Spinal cord (tissue), 9 donors: ENCODE measurements at regions not wholly inside any gene's neighbourhood (a gene's known extent, or its start where the extent isn't known, plus 50 kb on each side); places are given as distances from the start of the nearest gene placed in this dataset.
A peak's percentile ranks its signal among the peaks of the same experiment; 100 is the strongest.

Experiments
- DNase-seq, 6 donors: peaks; one replicate each; pipeline versions ENCODE4 v3.0.0 to v3.0.0-alpha.2; 2013 to 2015; ENCODE audit warnings: low spot score in 6 of 6, low read depth in 4 of 6
- H3K27ac ChIP-seq: one replicate; pipeline ENCODE4 v1.5.1; 2013; ENCODE audit warnings: low read depth, low read length, control low read depth
- H3K27me3 ChIP-seq: one replicate; pipeline ENCODE4 v1.6.1; 2013; ENCODE audit warnings: low read length; ENCODE audit not compliant: control insufficient read depth, insufficient read depth
- H3K36me3 ChIP-seq: one replicate; pipeline ENCODE4 v1.6.1; 2013; ENCODE audit warnings: low read length; ENCODE audit not compliant: control insufficient read depth, insufficient read depth
- H3K4me1 ChIP-seq: one replicate; pipeline ENCODE4 v1.6.1; 2013; ENCODE audit warnings: low read length; ENCODE audit not compliant: control insufficient read depth, insufficient read depth
- H3K4me3 ChIP-seq: one replicate; pipeline ENCODE4 v1.5.1; 2013; ENCODE audit warnings: low read depth, low read length, control low read depth
- H3K9me3 ChIP-seq: one replicate; pipeline ENCODE4 v1.6.1; 2013; ENCODE audit warnings: low read length; ENCODE audit not compliant: control insufficient read depth, insufficient read depth
- WGBS: methylation state at CpG from one replicate; pipeline ENCODE4 v1.1.5; 2013; ENCODE audit warnings: missing lambda C conversion rate; ENCODE audit not compliant: insufficient coverage; 5-methylcytosine and 5-hydroxymethylcytosine counted together
- donor health status: healthy.

DNA sequence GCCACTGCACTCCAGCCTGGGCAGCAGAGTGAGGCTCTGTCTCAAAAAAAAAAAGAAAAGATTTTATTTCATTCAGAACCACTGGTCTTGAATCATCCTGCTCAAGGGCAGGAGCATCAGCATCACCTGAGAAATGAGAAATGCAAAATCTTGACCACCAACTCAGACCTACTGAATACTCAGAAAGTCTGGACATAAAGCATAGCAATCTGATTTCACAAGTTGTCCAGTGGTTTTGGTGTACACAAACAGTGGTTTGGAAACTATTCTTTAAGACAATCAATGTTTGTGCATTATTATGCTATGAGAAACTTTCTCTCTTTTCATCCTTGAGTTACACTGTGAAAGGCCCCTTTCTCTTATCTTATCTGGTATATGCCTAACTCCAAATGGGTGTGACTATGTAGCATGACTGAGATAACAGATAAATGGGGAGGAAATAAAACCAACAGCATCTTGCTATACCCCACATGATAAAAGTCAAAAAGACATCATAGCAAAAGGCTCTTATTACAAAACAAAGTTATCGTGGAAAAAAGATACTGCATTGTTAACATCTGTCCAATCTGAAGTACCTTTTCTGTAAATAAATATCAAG lies 174.2 kb upstream of the STT3B start:
- Histone ChIP-seq H3K4me3 (no peak overlapping the region), H3K27me3 (no peaks in the 10 kb centered on the region), H3K27ac (no peak overlapping the region), H3K36me3 (no peaks in the 10 kb centered on the region), H3K4me1 (no peaks in the 10 kb centered on the region), H3K9me3 (no peaks in the 10 kb centered on the region)
- no CpG with 5 or more reads among the region's 1 CpG for WGBS
- no peak for DNase-seq

DNA sequence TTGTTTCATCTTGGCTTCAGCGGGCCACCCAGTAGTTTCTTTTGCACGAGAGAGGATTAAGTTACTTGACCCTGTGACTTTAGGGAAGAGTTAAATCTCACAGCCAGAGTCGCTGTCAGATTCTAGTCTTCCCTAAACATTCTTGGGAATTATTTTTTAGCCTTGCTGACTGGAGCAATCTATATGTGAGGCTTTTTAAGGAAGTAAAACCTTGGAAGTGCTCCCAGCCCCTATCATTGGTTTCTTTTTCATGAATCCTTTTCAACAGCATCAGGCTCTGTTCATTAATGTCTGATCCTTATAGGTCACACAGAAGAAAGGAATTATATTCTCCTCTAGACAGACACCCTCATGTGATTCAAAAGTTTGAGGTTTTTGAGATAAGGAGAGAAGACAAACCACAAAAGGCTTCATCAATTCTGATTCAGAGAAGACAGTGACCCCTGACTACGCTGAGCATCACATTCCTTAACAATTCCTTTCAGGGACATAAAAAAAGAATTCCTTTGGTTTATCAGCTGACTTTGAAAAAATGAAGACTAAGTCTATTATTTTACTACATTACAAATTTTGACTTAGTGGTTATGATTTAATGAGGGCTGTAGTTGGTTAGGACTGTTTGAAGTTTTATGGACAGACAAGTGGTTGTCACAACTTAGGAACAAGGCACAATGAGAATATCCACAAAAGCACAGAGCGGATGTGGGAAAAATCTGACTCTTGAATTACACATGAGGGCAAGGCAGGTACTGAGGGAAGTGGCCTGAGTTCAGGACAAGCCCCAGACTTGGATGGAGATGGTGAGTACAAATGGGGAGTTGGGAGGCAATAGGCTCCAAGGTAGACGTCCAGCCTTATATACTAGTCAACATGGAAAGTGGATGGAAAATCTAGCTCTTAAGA lies 171.1 kb upstream of the STT3B start:
- no peak for DNase-seq
- H3K27ac ChIP-seq, result no peak overlapping the region
- no peak overlapping the region for H3K4me3 ChIP-seq
- H3K27me3 ChIP-seq, result no peaks in the 10 kb centered on the region
- H3K36me3 ChIP-seq, result no peaks in the 10 kb centered on the region
- no peaks in the 10 kb centered on the region for H3K4me1 ChIP-seq
- no peaks in the 10 kb centered on the region for H3K9me3 ChIP-seq
- 100% methylated on average over 1 of the region's 6 CpGs for WGBS

DNA sequence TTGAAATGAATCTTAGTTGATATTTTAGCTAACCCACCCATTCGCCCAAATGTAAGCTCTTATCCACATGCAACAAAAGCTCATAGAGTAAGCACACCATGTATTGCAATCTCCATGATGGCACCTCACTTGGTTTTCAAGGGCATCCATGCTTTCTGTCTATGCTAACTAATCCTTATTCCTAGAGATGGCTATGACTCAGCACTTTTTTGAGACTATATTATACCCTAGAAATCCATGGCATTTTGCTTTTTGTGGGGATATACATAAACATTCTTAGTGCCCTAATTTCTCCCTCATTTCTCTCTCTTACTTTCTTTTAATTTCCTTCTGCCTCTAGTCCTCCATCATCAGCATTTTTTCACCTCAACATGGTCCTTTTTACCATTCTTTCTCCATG lies 168.5 kb upstream of the STT3B start:
- Histone ChIP-seq H3K9me3 (no peaks in the 10 kb centered on the region), H3K27ac (no peak overlapping the region), H3K4me3 (no peak overlapping the region), H3K4me1 (no peaks in the 10 kb centered on the region), H3K36me3 (no peaks in the 10 kb centered on the region), H3K27me3 (no peaks in the 10 kb centered on the region)
- no peak for DNase-seq
- 100% methylated on average over 1 of the region's 1 CpG for WGBS

DNA sequence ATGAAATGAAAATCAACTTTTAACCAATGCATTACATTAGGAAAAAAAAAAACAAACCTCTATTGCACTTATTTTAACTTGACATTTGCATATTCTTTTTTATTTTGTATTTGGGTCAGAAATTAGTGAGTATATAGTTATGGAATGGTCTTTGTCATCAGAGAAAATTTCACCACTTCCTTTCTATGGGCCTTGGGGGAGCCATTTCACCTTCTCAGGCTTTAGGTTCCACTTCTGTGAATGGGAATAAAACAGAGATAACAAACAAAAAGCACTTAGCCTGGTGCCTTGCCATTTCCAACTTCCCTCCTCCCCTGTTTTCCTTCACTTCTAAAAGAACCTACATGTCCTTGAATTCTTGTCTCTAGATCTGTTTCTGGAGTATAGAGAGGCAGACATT lies 168.0 kb upstream of the STT3B start:
- no peak for DNase-seq
- Histone ChIP-seq H3K36me3 (no peaks in the 10 kb centered on the region), H3K9me3 (no peaks in the 10 kb centered on the region), H3K4me1 (no peaks in the 10 kb centered on the region), H3K4me3 (no peak overlapping the region), H3K27me3 (no peaks in the 10 kb centered on the region), H3K27ac (no peak overlapping the region)

DNA sequence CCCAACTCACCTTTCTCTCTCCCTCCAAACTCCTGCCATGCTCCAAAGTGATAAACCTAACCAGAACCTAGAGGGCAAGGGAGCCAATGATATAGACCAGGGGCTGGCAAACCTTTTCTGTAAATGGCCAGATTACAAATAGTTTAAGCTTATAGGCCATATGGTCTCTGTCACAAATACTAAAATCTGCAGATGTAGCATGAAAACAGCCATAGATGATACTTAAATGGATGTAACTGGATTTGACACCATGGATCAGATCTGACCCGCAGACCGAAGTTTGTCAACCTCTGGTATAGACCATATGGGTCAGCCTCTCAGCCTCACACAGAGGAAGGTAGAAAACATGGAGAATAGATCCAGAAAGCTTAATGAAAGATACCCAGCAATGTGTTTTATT lies 165.2 kb upstream of the STT3B start:
- no CpG with 5 or more reads among the region's 2 CpGs for WGBS
- H3K36me3 ChIP-seq, result no peaks in the 10 kb centered on the region
- no peaks in the 10 kb centered on the region for H3K27me3 ChIP-seq
- H3K9me3 ChIP-seq, result no peaks in the 10 kb centered on the region
- no peak overlapping the region for H3K27ac ChIP-seq
- no peak for DNase-seq
- H3K4me1 ChIP-seq, result no peaks in the 10 kb centered on the region
- H3K4me3 ChIP-seq, result no peak overlapping the region

DNA sequence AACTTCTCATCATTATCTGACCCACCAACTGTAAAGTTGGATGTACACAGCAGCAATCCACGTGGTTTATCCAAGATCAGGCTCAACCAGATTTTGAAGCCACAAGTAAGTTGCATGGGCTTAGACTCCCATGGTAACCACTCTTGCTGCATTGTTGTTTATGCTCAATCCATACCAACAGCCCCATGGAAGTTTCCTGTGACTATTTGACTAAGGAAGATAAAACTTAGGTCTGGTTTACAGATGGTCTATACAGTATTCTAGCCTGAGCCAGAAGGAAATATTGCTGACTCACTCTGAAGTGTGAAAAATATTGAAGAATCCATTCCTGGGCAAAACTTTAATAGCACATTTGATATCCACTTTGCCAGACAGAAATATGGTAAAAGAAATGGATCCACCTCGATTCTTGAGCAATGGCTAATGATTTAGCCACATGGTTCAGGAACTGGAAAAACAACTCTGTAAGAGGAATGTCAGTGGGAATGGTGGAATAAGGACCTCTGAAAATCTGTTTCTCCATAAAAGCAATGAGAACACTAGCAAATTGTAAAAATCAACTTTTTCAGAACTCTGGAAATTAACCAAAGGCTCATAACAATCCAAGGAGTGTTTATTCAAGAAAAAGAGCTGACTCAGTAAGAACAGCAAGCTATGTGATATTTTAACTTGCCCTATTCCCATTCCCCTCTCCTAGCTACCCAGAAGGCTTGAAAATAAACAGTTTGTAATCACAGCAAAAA lies 162.9 kb upstream of the STT3B start:
- Histone ChIP-seq H3K4me3 (no peak overlapping the region), H3K36me3 (no peaks in the 10 kb centered on the region), H3K27me3 (no peaks in the 10 kb centered on the region), H3K4me1 (no peaks in the 10 kb centered on the region), H3K9me3 (no peaks in the 10 kb centered on the region), H3K27ac (no peak overlapping the region)
- 94% methylated on average over 2 of the region's 2 CpGs for WGBS
- DNase-seq, result peak in 1 of 6 donors; percentile 13

DNA sequence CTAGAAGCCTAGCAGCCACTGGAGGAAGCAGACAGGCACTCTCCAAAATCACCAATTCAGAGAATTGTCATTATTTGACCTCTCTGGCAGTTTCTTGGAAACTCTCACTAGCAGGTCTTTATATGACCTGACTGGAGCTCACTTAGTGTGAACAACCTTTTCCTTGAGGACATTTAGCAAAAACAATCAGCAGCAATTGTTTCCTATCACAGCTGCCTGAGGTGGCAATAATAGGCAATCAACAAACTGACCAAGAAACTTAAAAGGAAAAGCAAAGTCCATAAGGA lies 162.4 kb upstream of the STT3B start:
- Histone ChIP-seq H3K27ac (no peak overlapping the region), H3K4me1 (no peaks in the 10 kb centered on the region), H3K36me3 (no peaks in the 10 kb centered on the region), H3K4me3 (no peak overlapping the region), H3K27me3 (no peaks in the 10 kb centered on the region), H3K9me3 (no peaks in the 10 kb centered on the region)
- DNase-seq, result no peak

DNA sequence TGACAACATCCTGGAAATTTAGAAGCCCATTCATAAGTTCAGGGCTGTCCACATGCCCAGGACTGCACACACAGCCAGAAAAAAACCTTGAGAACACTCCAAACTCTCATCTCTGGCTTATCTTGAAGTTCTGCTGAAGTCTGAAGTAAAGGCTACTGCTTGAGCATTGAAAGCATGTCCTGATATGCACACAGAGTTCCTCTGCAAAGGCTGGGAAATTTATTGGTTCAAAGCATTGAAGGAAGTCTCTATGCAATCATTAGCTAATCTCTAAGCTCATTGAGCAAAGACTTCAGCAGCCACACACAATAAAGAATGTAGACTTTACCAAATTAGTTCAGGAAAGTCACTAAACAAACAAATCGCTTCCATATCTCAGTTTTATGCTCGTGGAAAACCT lies 162.0 kb upstream of the STT3B start:
- H3K4me1 ChIP-seq, result no peaks in the 10 kb centered on the region
- H3K27ac ChIP-seq, result no peak overlapping the region
- DNase-seq, result no peak
- no peaks in the 10 kb centered on the region for H3K9me3 ChIP-seq
- no peaks in the 10 kb centered on the region for H3K36me3 ChIP-seq
- WGBS, result no CpG with 5 or more reads among the region's 2 CpGs
- no peaks in the 10 kb centered on the region for H3K27me3 ChIP-seq
- H3K4me3 ChIP-seq, result no peak overlapping the region

DNA sequence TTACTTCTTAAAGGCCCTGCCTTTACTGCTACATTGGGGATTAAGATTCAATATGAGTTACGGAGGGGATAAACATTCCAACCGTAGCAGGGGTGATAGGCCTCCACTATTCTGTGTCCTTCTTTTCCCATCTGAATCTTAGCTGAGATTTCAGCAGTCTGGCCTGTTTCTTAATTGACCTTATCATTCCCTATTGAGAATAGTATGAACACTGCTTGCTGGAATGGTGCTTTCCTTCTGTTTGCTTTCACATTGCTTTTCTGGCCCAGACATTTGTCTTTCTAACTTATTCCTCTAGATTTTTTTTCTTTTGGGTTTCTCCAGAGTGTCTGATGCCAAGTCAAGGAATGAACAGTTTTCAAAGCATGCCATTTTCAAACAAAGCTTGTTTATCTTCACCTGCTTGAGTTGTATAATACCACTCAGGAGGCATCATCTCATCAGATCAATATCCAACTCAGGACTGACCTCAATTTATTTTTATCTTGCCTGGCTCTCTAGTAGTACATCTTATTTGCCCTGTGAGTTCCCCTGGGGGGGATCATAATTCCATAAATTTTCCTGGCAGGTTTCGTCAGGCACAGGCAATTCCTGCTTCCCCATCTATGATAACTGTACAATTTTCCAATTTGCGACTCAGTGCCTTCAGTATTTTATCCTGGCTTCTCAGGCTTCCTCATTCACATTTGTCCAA lies 161.1 kb upstream of the STT3B start:
- peak in 1 of 6 donors; percentile 23 for DNase-seq
- no peaks in the 10 kb centered on the region for H3K4me1 ChIP-seq
- H3K27ac ChIP-seq, result no peak overlapping the region
- H3K4me3 ChIP-seq, result no peak overlapping the region
- H3K9me3 ChIP-seq, result no peaks in the 10 kb centered on the region
- no peaks in the 10 kb centered on the region for H3K36me3 ChIP-seq
- WGBS, result 100% methylated on average over 1 of the region's 4 CpGs
- H3K27me3 ChIP-seq, result no peaks in the 10 kb centered on the region
